HG03558 (cell line): ENCODE measurements at regions not wholly inside any gene's neighbourhood (a gene's known extent, or its start where the extent isn't known, plus 50 kb on each side); places are given as distances from the start of the nearest gene placed in this dataset.

Experiments
- ATAC-seq: cut with Tn5 transposase; IDR thresholded peaks from one replicate; pipeline ENCODE4 v1.9.1; 2021; ENCODE audit warnings: moderate number of reproducible peaks; ENCODE audit not compliant: unreplicated experiment; ENCODE audit errors: extremely low read depth

DNA sequence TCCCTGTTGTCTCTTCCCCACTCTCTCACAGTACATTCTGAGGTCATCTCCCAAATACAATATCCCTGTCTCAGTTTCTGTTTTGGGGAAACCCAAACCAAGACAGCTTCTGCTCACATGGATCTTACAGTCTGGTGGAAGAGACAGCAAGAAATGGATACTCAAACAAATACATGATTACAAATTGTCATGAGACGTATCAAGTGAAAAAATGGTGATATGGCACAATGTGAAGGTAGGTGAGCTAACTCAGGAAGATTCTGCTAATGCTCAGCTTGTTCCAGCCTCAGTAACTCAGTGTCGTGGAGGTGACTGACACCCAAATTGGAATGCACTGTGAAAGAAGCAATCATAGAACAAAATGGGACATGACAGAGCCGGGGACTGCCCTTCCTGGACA is 68.3 kb downstream of the CHST1 start:
- no peak for ATAC-seq

DNA sequence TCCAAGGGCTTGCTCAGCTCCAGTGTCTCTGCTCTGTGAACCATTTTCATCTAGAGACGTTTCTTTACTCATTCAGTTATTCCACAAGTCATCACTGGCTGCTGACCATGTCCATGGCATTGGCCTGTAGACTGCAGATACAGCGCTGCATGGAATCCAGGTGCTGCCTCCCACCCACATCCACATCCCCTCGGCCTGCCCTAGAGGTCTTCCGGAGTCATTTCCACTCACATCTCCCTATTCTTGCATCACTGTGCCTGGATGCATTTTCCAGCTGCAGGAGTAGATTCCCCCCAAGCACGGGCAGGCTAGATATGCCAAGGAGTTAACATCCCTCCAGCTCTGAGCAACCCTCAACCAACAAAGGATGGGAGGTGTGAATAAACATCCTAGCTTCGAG is 68.9 kb downstream of the CHST1 start:
- ATAC-seq, result no peak

DNA sequence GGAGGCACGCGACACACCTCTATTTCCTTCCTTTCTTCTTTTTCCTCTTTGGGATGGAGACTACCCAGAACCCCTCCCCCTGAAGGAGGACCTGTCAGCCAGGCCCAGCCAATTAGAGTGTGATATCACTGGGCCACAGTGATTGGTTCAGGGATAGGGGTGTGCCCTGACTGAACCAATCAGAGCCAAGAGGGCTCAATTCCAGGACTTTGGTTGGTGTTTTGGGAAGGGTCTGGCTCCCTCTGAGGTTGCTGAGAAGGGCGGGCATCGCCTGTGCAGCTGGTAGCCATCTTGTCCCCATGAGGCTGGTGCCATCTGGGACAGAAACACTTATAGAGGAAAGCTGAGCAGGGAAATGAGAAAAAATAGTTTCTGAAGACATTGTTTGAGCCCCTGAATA is 71.4 kb downstream of the CHST1 start:
- ATAC-seq, result no peak

DNA sequence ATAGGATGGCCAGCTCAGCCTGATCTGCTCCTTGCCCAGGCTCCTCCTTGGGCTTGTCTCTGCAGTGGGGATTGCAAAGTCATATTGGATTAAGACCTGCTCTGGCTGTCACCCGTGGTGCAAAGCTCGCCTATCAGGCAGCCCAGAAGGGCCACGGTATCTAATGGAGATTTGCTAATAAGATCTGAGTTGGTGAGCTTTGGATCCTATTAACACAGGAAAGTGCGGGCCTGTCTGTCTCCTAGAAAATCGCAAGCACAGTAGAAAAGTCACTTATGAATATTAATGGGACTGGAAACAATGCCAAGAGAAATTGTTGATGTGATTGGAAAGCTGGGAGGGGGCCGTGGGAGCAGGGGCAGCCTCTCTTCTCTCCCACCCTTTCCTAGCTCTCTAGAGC is 72.8 kb downstream of the CHST1 start:
- no peak for ATAC-seq

DNA sequence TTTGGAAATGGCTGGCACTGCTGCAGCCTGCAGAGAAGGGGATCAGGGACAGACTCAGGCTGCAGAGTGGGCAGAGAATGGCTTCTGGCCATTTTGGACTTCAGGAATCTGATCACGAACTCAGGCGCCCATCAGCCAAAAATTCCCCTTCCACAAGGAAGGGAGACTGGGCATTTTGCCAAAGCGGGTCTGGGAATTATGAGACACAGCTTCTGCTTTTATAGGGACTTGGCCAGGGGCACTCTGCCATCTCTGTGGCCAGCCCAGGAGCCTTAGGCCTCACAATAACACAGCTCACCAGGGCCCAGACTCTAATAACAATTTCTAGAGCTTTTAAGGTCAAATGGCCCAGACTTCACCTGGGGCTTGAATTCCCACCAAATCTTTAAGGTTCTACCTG is 74.7 kb downstream of the CHST1 start:
- no peak for ATAC-seq

DNA sequence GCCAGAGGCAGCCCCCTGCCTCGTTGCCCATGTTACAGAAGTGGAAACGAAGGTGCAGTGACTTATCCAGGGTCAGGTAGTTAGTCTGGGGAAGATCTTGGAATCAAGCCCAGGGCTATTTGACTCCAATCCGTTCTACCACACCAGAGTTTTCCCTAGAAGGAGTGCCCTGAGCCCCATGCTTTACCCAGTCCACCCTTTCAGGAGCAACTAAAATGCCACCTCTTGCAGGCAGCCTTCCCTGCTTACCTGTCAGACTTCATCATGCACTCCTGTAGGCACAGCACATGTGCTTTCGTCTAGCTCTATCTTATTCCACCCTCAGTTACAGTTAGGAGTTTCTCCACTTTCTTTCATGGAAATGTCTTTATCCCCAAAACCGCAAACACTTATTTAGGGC is 80.2 kb downstream of the CHST1 start:
- ATAC-seq, result no peak

DNA sequence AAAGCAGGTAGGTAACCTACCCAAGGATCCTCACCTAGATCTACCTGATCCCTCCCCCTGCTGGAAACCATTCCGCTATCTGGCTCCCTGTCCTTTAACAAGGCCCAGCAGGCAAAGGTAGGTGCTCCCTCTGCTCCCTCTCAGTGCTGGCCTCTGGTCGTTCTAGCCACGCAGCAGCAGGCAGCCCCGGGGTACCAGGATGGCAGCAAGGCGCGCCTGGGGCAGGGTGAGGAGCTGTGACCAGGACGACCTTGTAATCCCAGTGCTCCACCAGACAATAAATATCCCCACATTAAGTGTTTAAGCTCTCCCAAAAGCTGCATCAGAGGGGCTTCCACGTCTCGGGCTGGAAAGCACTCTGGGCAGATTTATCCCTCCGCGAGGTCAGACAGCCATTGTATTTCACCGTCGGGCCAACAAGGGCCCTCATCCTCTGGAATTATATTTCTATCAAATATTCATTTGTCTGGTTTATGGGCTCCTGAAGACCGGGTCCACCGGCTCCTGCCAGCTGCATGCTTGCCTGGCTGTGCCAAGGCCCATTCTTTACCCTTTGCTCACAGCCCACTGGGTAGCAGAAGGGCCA is 81.3 kb downstream of the CHST1 start:
- no peak for ATAC-seq

DNA sequence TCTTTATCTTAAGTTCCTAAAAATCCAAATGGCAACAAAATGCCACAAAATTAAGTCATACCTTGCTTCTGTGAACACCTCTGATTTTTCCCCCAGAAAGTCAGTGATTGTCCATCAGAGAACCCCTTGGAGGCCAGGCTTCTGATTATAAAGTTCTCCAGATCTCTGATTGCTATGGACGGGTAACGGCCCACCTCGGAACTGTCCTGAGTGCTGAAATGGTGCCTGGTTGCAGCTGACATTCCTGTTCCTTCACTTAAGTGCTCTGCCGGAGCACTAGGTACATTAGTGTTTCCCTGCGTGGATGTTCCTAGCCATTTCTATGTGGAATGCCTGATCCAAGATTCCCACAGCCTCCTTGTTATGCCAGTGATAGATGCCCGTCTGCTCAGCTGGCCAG is 85.0 kb downstream of the CHST1 start:
- ATAC-seq, result no peak

DNA sequence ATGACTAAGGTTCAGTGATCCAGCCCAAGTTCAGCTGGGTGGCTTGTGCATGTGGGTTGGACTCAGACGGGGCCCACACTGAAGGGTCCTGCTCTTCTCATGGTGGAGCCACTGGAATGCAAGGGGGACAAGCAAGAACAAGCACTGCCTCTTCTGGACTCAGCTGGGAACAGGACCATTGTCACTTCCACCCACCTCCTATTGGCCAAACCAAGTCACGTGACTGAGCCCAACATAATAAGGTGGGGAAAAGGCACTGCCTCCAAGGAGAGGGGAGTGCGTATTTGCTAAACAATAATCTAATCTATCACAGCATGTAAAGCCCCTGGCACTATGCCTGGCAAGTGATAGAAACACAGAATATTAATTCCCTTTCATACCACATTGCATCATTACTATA is 87.1 kb downstream of the CHST1 start:
- ATAC-seq, result no peak

DNA sequence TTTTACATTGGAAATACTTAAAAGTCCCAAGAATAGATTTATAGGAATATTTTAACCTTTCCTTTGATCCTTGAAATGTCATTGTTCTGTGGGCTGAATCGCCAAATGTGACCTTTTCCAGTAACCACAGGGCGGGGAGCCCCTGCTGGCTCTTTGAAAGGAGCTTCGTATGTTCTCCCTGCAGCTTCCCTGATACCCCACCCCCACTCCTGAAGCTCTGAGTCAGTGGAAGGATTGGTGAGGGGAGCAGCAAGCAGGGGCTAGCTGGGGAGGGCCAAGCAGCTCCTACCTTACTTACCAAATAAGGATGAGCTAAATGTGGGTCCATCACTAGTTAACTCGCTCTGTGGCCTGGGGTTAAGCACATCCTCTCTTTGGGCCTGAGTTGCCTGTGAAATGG is 87.7 kb downstream of the CHST1 start:
- no peak for ATAC-seq

DNA sequence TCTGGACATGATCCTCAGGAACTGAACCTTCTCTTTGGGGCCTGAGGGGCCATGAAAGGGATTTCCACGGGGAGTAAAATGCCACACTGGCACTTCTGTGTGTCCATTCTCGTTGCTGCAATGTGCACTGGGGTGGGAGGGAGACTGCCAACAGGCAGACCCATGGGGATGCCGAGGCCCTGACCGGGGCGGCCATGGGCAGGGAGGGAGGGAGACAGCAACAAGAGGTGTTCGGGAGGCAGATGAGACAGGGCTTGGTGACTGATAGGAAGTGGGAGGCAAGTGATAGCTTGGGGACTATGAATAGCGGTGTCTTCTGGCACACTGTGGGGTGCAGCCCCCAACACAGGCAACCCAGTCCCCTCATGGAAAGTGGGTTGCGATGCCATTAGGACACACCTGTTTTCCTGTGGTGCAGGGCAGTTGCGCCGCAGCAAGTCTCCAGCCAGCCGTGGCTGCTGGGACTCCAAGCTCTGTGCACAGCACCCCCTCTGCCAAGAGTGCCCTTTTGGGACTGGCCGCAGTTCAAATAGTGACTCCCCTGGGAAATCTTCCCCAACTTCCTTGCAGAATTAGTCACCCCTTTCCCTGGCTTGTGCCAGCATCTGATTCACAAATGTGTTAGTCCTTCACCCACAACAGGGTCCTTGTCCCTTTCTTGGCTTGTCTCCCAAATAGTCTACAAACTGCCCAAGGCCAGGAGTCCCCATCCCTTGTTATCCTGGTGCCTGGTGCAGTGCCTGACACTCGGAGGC is 88.8 kb downstream of the CHST1 start:
- ATAC-seq, result no peak

DNA sequence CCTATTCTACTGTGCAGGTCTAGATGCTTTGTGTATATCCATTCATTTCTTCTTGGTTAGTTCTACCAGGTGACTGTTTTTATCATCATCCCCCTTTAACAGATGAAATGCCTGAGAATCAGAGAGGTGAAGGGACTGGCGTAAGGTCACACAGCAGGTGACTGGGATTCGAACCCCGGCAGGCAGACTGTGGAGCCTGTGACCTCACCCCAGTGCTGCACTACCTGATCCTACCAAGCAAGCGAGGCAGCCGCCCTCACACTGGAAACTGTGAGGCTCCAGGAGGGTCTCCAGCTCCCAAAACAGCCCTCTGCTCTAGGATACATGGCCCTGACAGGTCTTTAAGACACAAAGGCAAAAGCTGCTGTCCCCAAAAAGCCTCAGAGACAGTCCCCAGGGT is 91.7 kb downstream of the CHST1 start:
- no peak for ATAC-seq

DNA sequence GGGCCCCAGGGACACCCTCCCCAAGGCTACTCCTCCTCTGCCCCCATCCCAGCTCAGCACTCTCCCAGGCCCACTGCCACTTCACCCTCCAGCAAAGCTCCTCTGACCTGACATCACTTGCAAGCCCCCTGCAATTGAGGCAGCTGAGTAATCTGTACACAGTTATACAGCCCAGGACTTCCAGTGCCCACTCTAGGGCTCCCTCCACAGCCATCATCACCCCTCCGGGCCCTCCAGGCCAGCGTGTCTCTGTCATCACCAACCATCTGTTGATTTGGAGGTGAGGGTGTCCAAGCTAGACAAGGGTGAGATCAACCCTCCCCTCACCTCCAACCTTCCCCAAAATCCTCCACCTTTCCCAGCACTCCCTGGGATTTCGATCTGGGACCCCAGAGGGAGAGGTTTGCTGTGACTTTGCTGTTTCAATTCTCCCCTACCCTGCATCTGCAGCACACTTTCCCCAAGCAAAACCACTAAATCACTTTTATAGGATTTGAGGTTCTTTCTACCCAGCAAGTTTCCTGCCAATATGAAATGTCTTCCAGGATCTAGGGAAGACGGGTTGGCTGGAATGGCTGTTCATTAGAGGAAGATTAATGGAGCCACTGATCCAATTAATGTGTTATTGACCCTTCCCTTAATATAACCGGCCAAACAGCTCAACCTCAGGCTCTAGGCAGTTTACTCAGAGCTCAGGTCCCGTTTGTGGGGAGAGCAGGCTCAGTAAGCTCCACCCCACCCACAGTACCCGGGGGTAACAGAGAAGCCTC is 92.9 kb downstream of the CHST1 start:
- ATAC-seq, result no peak

DNA sequence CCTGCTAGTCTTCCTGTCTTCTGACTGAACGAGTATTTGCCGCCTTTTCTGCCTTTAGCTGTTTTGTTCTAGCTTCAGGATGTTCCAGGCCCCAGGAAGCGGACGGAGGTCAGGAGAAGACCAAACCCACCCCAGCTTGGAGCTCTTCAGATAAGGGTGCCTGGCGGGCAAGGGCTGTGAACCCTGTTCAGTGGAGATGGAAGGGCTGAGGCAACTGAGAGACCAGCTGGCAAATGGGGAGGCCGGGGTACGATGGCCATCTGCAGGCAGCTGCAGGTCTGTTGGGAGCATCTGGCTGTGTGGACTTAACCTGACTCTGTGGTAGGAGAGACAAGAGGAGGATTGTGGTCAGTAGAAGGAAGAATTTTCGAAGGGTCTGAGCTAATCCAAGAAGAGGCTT is 95.6 kb downstream of the CHST1 start:
- ATAC-seq, result no peak

DNA sequence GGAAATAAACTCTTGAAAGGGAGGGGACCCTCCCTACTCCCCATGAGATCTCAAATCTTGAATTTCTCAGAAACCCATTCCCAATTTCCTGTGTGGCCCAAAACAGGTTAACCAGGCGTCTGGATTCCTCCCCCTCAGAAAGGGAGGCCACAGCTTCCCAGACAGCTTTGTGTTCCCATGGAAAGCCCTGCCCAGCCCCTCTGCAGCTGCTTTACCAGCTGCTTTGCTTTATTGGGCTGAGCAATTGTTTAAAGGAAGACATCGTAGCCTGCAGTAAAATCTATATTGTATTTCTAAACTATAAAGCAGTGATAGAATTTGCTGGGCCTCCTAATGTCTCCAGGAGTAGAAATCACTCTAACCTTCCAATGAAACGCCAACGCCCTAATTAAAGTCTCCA is 97.4 kb downstream of the CHST1 start:
- ATAC-seq, result no peak

DNA sequence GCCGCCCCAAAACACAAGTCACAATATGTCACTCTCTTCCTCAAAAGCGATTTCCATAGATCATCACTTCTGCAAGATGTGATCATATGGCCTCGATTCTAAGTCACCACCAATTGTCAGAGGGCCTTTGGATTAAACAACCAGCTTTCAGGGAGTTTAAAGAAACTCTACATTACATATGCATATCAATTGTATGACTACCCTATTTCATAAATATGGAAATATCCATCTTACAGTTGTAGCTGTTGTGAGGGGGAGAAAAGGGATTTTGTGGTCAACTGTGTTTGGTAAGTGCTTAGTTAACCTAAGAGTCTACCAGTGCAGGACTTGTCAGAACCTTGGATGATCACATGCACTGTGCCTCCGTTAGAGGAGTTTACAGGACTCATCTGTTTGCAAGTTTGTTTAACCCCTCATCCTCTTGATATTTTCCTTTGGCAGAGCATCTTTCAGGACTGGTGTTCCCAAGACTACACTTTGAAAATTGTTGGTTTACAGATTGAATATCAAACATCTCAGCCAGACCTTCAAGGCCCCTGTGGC is 99.9 kb downstream of the CHST1 start:
- no peak for ATAC-seq

DNA sequence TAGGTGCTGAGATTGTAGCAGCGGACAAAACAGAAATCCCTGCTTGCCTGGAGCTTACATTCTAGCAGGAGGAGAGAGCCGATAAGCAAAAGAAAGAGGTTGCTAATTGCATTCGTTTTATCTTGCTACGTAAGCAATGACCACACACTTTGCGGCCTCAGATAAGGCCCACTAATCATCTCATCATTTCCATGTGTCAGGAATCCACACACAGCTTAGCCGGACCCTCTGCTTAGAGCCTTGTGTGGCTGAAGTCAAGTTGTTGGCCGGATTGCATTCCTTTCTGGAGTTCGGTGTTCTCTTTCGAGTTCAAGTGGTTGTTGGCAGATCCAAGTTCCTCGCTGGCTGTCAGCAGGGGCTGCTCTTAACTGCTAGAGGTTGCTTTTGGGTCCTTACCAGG is 101.6 kb downstream of the CHST1 start:
- ATAC-seq, result no peak

DNA sequence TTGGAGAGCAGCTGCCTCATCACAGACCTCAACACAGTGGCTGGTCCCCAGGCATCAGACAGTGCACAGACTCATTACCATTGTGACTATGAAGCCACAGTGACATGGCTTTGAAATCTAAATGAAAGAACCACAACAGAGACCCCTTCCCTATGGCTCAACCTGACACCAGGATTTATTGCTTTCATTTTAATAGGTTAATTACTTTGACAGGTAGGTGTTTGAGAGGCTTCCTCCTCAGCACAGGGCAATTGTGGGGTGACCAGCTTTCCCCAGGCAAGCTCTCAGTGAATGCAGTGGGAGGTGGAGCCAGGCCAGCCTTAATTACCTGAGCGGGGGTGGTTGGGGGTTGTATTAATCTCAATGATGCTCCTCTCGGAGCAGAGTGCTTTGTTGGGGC is 102.3 kb downstream of the CHST1 start:
- no peak for ATAC-seq

DNA sequence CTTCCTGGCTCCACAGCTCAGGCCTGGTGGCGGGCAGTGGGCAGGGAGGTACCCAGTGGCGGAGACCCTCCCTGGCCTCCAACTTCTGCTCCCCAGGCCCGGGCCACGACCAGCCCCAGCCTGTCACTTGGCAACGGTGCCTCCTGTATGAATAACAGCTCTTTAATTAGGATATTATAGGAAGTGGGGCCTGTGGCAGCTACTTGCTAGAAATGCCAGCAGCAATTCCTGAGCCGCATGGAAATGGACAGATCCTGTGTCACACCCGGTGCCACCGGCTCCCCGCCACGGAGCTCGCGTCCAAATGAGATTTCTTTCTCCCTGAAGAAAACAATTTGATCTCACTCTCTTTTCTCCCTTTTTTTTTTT is 104.5 kb downstream of the CHST1 start:
- ATAC-seq, result no peak

DNA sequence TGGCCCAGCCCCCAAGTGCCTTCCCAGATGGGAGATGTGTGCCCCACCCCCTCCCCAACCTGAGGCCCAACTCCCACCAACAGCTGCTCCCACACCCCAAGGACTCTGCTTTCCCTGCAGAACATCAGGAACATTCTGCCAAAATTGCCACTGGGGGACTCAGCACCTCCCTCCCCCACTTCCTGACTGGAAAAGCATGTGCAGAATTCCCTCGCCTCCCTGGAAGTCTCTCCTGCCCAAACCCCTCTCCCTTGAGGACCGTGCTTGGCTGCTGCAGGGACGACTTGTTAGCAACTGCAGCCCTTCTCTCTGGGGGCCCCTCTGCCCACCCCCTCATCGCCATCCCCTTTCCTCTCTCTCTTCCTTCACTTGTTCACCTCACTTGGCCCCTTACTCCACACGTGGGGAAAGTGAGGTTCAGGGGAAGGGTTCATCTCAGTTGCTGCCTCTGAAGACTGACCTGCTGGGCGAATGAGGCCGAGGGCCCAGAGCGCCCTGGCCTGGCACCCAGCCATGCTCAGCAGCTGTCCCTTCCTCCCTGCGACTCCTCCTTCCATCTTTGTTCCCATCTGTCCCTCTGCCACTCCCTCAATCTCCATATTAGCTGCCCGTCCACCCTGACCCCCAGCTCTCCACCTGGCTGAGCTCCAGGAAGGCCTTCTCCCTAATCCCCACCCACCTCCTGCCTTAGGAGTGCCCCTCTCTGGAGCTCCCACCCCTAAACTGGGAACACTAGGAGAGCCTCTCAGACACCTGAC is 105.1 kb downstream of the CHST1 start:
- no peak for ATAC-seq
